HepG2 (cell line): ENCODE measurements at regions not wholly inside any gene's neighbourhood (a gene's known extent, or its start where the extent isn't known, plus 50 kb on each side); places are given as distances from the start of the nearest gene placed in this dataset.

Source experiments
- ATF7 ChIP-seq, 2 experiments: fragments of 450-650 bp in 1 of 2; sonication (generic) in 1 of 2; formaldehyde crosslinking in 1 of 2; IDR thresholded peaks; 2 replicates each; pipeline versions ENCODE4 v1.4.0 to v1.6.1; 2016 to 2020; ENCODE audit warnings: antibody characterized with exemption in 1 of 2, mild to moderate bottlenecking in 1 of 2, missing genetic modification reagents in 1 of 2
- ELF4 ChIP-seq: sonication (generic); formaldehyde crosslinking; IDR thresholded peaks from 2 replicates; pipeline ENCODE4 v1.5.0; 2020; ENCODE audit warnings: missing genetic modification reagents, mild to moderate bottlenecking, moderate library complexity, borderline replicate concordance
- ZNF136 ChIP-seq: sonication (generic); formaldehyde crosslinking; IDR thresholded peaks from 2 replicates; pipeline ENCODE4 v1.8.1; 2022; ENCODE audit warnings: low read depth, mild to moderate bottlenecking, moderate library complexity, missing genetic modification reagents
- ZSCAN20 ChIP-seq: sonication (generic); formaldehyde crosslinking; IDR thresholded peaks from 2 replicates; pipeline ENCODE4 v1.4.0; 2020; ENCODE audit warnings: missing genetic modification reagents, mild to moderate bottlenecking, borderline replicate concordance

GRCh38 chr9:26565118-26565517 is 327.5 kb downstream of the CAAP1 start:
- TF ChIP-seq ZSCAN20 (CRISPR knock-in tag) (no peak), ATF7 (IDR thresholded peaks at IDR 0.05) (no peak), ATF7 (CRISPR knock-in tag; IDR thresholded peaks at IDR 0.05) (no peak), ELF4 (CRISPR knock-in tag) (no peak), ZNF136 (CRISPR knock-in tag) (no peak)
